SK-N-DZ (cell line): ENCODE measurements at regions not wholly inside any gene's neighbourhood (a gene's known extent, or its start where the extent isn't known, plus 50 kb on each side); places are given as distances from the start of the nearest gene placed in this dataset.

Source experiments
- DNase-seq: peaks from one replicate; pipeline ENCODE4 v3.0.0-alpha.2; 2015; ENCODE audit warnings: low spot score

- DNase-seq = peak; percentile 10
These were observed 376.7 kb downstream of the DNAH5 start for GRCh38 chr5:13567819-13568218.

GRCh38 chr5:13566871-13567339 is 377.6 kb downstream of the DNAH5 start:
- DNase-seq = no peak

GRCh38 chr5:13558408-13558807 is 386.1 kb downstream of the DNAH5 start:
- DNase-seq = no peak

- DNase-seq = no peak
These were observed 390.6 kb downstream of the DNAH5 start for GRCh38 chr5:13553896-13554295.

- DNase-seq = no peak
These were observed 392.1 kb downstream of the DNAH5 start for GRCh38 chr5:13552361-13552760.

GRCh38 chr5:13551645-13552044 is 392.8 kb downstream of the DNAH5 start:
- DNase-seq = no peak

- DNase-seq = no peak
These were observed 404.2 kb downstream of the DNAH5 start for GRCh38 chr5:13540168-13540750.

GRCh38 chr5:13536933-13537332 is 407.6 kb downstream of the DNAH5 start:
- no peak for DNase-seq

- no peak for DNase-seq
These were observed 410.7 kb downstream of the DNAH5 start for GRCh38 chr5:13533833-13534232.

GRCh38 chr5:13529300-13529699 is 415.2 kb downstream of the DNAH5 start:
- DNase-seq = no peak

GRCh38 chr5:13524936-13525335 is 419.6 kb downstream of the DNAH5 start:
- no peak for DNase-seq

GRCh38 chr5:13519131-13519530 is 425.4 kb downstream of the DNAH5 start:
- DNase-seq = no peak

GRCh38 chr5:13516195-13516594 is 428.3 kb downstream of the DNAH5 start:
- no peak for DNase-seq

GRCh38 chr5:13511442-13511841 is 433.0 kb downstream of the DNAH5 start:
- no peak for DNase-seq

GRCh38 chr5:13510616-13511015 is 433.9 kb downstream of the DNAH5 start:
- no peak for DNase-seq

- DNase-seq = no peak
These were observed 435.9 kb downstream of the DNAH5 start for GRCh38 chr5:13508559-13508958.

GRCh38 chr5:13505326-13505725 is 439.2 kb downstream of the DNAH5 start:
- no peak for DNase-seq

- DNase-seq = no peak
These were observed 441.5 kb downstream of the DNAH5 start for GRCh38 chr5:13503017-13503416.

- DNase-seq = no peak
These were observed 443.3 kb downstream of the DNAH5 start for GRCh38 chr5:13501176-13501575.

- DNase-seq = no peak
These were observed 446.2 kb downstream of the DNAH5 start for GRCh38 chr5:13498279-13498678.

GRCh38 chr5:13488254-13488931 is 456.1 kb downstream of the DNAH5 start:
- DNase-seq = no peak

- DNase-seq = no peak
These were observed 463.7 kb downstream of the DNAH5 start for GRCh38 chr5:13480834-13481233.

- peak; percentile 38 for DNase-seq
These were observed 465.5 kb downstream of the DNAH5 start for GRCh38 chr5:13478831-13479465.
